Osteoblast (primary cell): ENCODE measurements at regions not wholly inside any gene's neighbourhood (a gene's known extent, or its start where the extent isn't known, plus 50 kb on each side); places are given as distances from the start of the nearest gene placed in this dataset.
A peak's percentile ranks its signal among the peaks of the same experiment; 100 is the strongest.

Source experiments
- DNase-seq: peaks from one replicate; pipeline ENCODE4 v3.0.0; 2011; ENCODE audit warnings: low spot score, mixed read lengths; ENCODE audit not compliant: insufficient read length; ENCODE audit errors: missing footprints
- H2AFZ ChIP-seq: 2 replicates; pipeline ENCODE4 v1.6.0; 2011; ENCODE audit warnings: mild to moderate bottlenecking, low read length
- H3K27ac ChIP-seq: 2 replicates; pipeline ENCODE4 v1.5.1; 2011; ENCODE audit warnings: mild to moderate bottlenecking, low read depth, low read length, moderate library complexity
- H3K27me3 ChIP-seq: 2 replicates; pipeline ENCODE4 v1.6.0; 2012; ENCODE audit warnings: mild to moderate bottlenecking, control low read depth, inconsistent platforms, low read length, moderate library complexity; ENCODE audit not compliant: insufficient read depth
- H3K36me3 ChIP-seq: 2 replicates; pipeline ENCODE4 v1.5.1; 2011; ENCODE audit warnings: mild to moderate bottlenecking, low read length, control low read depth, moderate library complexity; ENCODE audit not compliant: insufficient read depth
- H3K4me1 ChIP-seq: 2 replicates; pipeline ENCODE4 v1.5.1; 2011; ENCODE audit warnings: mild to moderate bottlenecking, low read length, control low read depth, moderate library complexity; ENCODE audit not compliant: insufficient read depth
- H3K4me2 ChIP-seq: 2 replicates; pipeline ENCODE4 v1.6.0; 2011; ENCODE audit warnings: mild to moderate bottlenecking, low read length; ENCODE audit not compliant: insufficient read depth
- H3K4me3 ChIP-seq: fragments of 200-600 bp; sonication (generic); 3 replicates; pipeline ENCODE4 v1.5.1; 2012; ENCODE audit warnings: mild to moderate bottlenecking, low read length, inconsistent platforms; ENCODE audit not compliant: insufficient read depth
- H3K79me2 ChIP-seq: 2 replicates; pipeline ENCODE4 v1.6.0; 2012; ENCODE audit warnings: mild to moderate bottlenecking, low read length, control low read depth, inconsistent platforms; ENCODE audit not compliant: insufficient read depth
- H3K9me3 ChIP-seq: 2 replicates; pipeline ENCODE4 v1.5.1; 2011; ENCODE audit warnings: low read depth, low read length, control low read depth
- H4K20me1 ChIP-seq: 2 replicates; pipeline ENCODE4 v1.6.0; 2012; ENCODE audit warnings: mild to moderate bottlenecking, low read length, control low read depth; ENCODE audit not compliant: insufficient read depth
- CTCF ChIP-seq: IDR thresholded peaks from 2 replicates; pipeline ENCODE4 v1.5.1; 2011; ENCODE audit warnings: mild to moderate bottlenecking, low read depth, low read length, moderate library complexity; ENCODE audit errors: extremely low read depth

- Histone ChIP-seq H3K27me3 (no peaks in the 10 kb centered on the region), H3K9me3 (no peaks in the 10 kb centered on the region), H3K4me1 (peaks cover 15% of the 10 kb centered on the region), H2AFZ (no peak overlapping the region), H4K20me1 (no peaks in the 10 kb centered on the region), H3K4me3 (no peak overlapping the region), H3K27ac (peak overlapping the region; percentile 72), H3K79me2 (no peaks in the 10 kb centered on the region), H3K36me3 (no peaks in the 10 kb centered on the region), H3K4me2 (no peak overlapping the region)
- no peak for DNase-seq
- no peak for TF ChIP-seq CTCF
These were observed 77.1 kb upstream of the SLC22A23 start for GRCh38 chr6:3533981-3534380.

- Histone ChIP-seq H3K4me2 (no peak overlapping the region), H2AFZ (peak overlapping the region; percentile 25), H3K79me2 (no peaks in the 10 kb centered on the region), H3K9me3 (no peaks in the 10 kb centered on the region), H3K27me3 (no peaks in the 10 kb centered on the region), H4K20me1 (no peaks in the 10 kb centered on the region), H3K36me3 (no peaks in the 10 kb centered on the region), H3K4me3 (no peak overlapping the region), H3K4me1 (peaks cover 15% of the 10 kb centered on the region), H3K27ac (no peak overlapping the region)
- peak; percentile 66 for DNase-seq
- TF ChIP-seq CTCF, result no peak
These were observed 75.6 kb upstream of the SLC22A23 start for GRCh38 chr6:3532296-3532916.

GRCh38 chr6:3531481-3531880, 74.6 kb upstream of the SLC22A23 start:
- Histone ChIP-seq H3K4me1 (peaks cover 22% of the 10 kb centered on the region), H4K20me1 (no peaks in the 10 kb centered on the region), H3K79me2 (no peaks in the 10 kb centered on the region), H3K4me3 (no peak overlapping the region), H3K36me3 (no peaks in the 10 kb centered on the region), H3K27me3 (no peaks in the 10 kb centered on the region), H3K4me2 (no peak overlapping the region), H3K9me3 (no peaks in the 10 kb centered on the region), H2AFZ (no peak overlapping the region), H3K27ac (no peak overlapping the region)
- DNase-seq, result no peak
- TF ChIP-seq CTCF, result no peak

- H3K9me3 ChIP-seq, result no peaks in the 10 kb centered on the region
- no peak overlapping the region for H3K4me3 ChIP-seq
- no peak overlapping the region for H3K27ac ChIP-seq
- H3K27me3 ChIP-seq, result no peaks in the 10 kb centered on the region
- H3K79me2 ChIP-seq, result no peaks in the 10 kb centered on the region
- H3K4me2 ChIP-seq, result no peak overlapping the region
- H3K4me1 ChIP-seq, result peaks cover 22% of the 10 kb centered on the region
- no peak for TF ChIP-seq CTCF
- DNase-seq, result no peak
- H2AFZ ChIP-seq, result no peak overlapping the region
- no peaks in the 10 kb centered on the region for H3K36me3 ChIP-seq
- H4K20me1 ChIP-seq, result no peaks in the 10 kb centered on the region
These were observed 73.7 kb upstream of the SLC22A23 start for GRCh38 chr6:3530515-3530914.
